ENCODE measurements at regions not wholly inside any gene's neighbourhood (a gene's known extent, or its start where the extent isn't known, plus 50 kb on each side); places are given as distances from the start of the nearest gene placed in this dataset.

- no peak for TF ChIP-seq CTCF (IDR thresholded peaks at IDR 0.05)
- no peak for TF ChIP-seq POLR2A (IDR thresholded peaks at IDR 0.05)
- no peak for TF ChIP-seq EP300 (IDR thresholded peaks at IDR 0.05)
Observed at GRCh38 chr2:221817052-221817451, 244.9 kb upstream of the EPHA4 start.

Measured in tibial nerve (tissue), 4 donors.